GM18951 (cell line): ENCODE measurements at regions not wholly inside any gene's neighbourhood (a gene's known extent, or its start where the extent isn't known, plus 50 kb on each side); places are given as distances from the start of the nearest gene placed in this dataset.

Experiments
- POLR2A ChIP-seq: IDR thresholded peaks from 4 replicates; pipeline ENCODE4 v1.6.1; 2011; ENCODE audit warnings: mild to moderate bottlenecking; ENCODE audit not compliant: insufficient read length, insufficient read depth; ENCODE audit errors: extremely low read depth
- in situ Hi-C: fragments of 300-500 bp; cut with MboI; formaldehyde crosslinking; loops from one replicate; pipeline ENCODE4 v1.12.0; 2022; ENCODE audit warnings: low sequenced_read_pairs, mixed read lengths, inconsistent platforms; ENCODE audit not compliant: unreplicated experiment

- in situ Hi-C loops, result no loop called here
- TF ChIP-seq POLR2A, result no peak
Observed at GRCh38 chr6:100288311-100288710, 176.4 kb downstream of the SIM1 start.

GRCh38 chr6:100283285-100283684 is 181.4 kb downstream of the SIM1 start:
- TF ChIP-seq POLR2A, result no peak
- in situ Hi-C loops, result no loop called here

- TF ChIP-seq POLR2A, result no peak
- in situ Hi-C loops, result no loop called here
Observed at GRCh38 chr6:100281471-100281901, 183.2 kb downstream of the SIM1 start.

- in situ Hi-C loops, result no loop called here
- TF ChIP-seq POLR2A, result no peak
Observed at GRCh38 chr6:100276311-100277057, 188.2 kb downstream of the SIM1 start.

- in situ Hi-C loops, result no loop called here
- no peak for TF ChIP-seq POLR2A
Observed at GRCh38 chr6:100274147-100274546, 190.6 kb downstream of the SIM1 start.

GRCh38 chr6:100271625-100272024 is 193.1 kb downstream of the SIM1 start:
- TF ChIP-seq POLR2A, result no peak
- in situ Hi-C loops, result no loop called here

GRCh38 chr6:100271202-100271601 is 193.5 kb downstream of the SIM1 start:
- in situ Hi-C loops, result no loop called here
- TF ChIP-seq POLR2A, result no peak

- TF ChIP-seq POLR2A, result no peak
- in situ Hi-C loops, result no loop called here
Observed at GRCh38 chr6:100269189-100269588, 195.5 kb downstream of the SIM1 start.

GRCh38 chr6:100268326-100268725 is 196.4 kb downstream of the SIM1 start:
- in situ Hi-C loops, result no loop called here
- no peak for TF ChIP-seq POLR2A

- in situ Hi-C loops, result no loop called here
- TF ChIP-seq POLR2A, result no peak
Observed at GRCh38 chr6:100267721-100268123, 197.0 kb downstream of the SIM1 start.

- TF ChIP-seq POLR2A, result no peak
- in situ Hi-C loops, result no loop called here
Observed at GRCh38 chr6:100266494-100267401, 198.0 kb downstream of the SIM1 start.

GRCh38 chr6:100262086-100262485 is 202.6 kb downstream of the SIM1 start:
- in situ Hi-C loops, result no loop called here
- TF ChIP-seq POLR2A, result no peak

GRCh38 chr6:100261486-100261885 is 203.2 kb downstream of the SIM1 start:
- in situ Hi-C loops, result no loop called here
- TF ChIP-seq POLR2A, result no peak

GRCh38 chr6:100260584-100260983 is 204.1 kb downstream of the SIM1 start:
- in situ Hi-C loops, result no loop called here
- no peak for TF ChIP-seq POLR2A
